ENCODE measurements at regions not wholly inside any gene's neighbourhood (a gene's known extent, or its start where the extent isn't known, plus 50 kb on each side); places are given as distances from the start of the nearest gene placed in this dataset.

DNA sequence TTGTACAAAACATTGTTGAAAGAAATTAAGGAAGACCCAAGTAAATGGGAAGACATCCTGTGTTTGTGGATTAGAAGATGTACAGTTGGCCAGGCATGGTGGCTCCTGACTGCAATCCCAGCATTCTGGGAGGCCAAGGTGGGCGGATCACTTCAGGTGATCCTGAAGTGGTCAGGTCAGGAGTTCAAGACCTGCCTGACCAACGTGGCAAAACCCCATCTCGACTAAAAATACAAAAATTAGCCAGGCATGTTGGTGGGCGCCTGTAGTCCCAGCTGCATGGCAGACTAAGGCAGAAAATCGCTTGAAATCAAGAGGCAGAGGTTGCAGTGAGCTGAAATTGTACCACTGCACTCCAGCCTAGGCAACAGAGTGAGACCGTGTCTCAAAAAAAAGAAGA lies 62.0 kb upstream of the SEPTIN5 start (continued):
- peak; percentile 60; the same call in 1 of the 2 replicates for TF ChIP-seq FOXP4 (CRISPR knock-in tag; IDR thresholded peaks at IDR 0.05; ENCODE audit: borderline replicate concordance)
- 0 out of 4 replicates have a peak, but pooled peaks of 1 of the 2 experiments have one; percentile 33 for TF ChIP-seq MCM7 (IDR thresholded peaks at IDR 0.05)
- TF ChIP-seq RBM17 (IDR thresholded peaks at IDR 0.05; ENCODE audit: borderline replicate concordance, low read depth, low read length), result no peak
- no peak for TF ChIP-seq KAT7 (CRISPR knock-in tag; IDR thresholded peaks at IDR 0.05; ENCODE audit: borderline replicate concordance)
- TF ChIP-seq JUN (IDR thresholded peaks at IDR 0.05; ENCODE audit: borderline replicate concordance, low read depth, low read length), result no peak
- TF ChIP-seq JUN (CRISPR knock-in tag; IDR thresholded peaks at IDR 0.05; ENCODE audit: borderline replicate concordance), result no peak
- peak; percentile 36; the same call in 1 of the 2 replicates for TF ChIP-seq FOXK1 (CRISPR knock-in tag; IDR thresholded peaks at IDR 0.05; ENCODE audit: borderline replicate concordance)
- TF ChIP-seq HLTF (IDR thresholded peaks at IDR 0.05), result no peak
- TF ChIP-seq, protein P1, sequence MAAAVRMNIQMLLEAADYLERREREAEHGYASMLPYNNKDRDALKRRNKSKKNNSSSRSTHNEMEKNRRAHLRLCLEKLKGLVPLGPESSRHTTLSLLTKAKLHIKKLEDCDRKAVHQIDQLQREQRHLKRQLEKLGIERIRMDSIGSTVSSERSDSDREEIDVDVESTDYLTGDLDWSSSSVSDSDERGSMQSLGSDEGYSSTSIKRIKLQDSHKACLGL (CRISPR knock-in tag; IDR thresholded peaks at IDR 0.05; ENCODE audit: borderline replicate concordance, poor library complexity, severe bottlenecking), result no peak
- no peak for TF ChIP-seq TOE1 (IDR thresholded peaks at IDR 0.05; ENCODE audit: borderline replicate concordance)
- peak; percentile 73; the same call in 1 of the 2 replicates for TF ChIP-seq TOE1 (CRISPR knock-in tag; IDR thresholded peaks at IDR 0.05; ENCODE audit: borderline replicate concordance, low read depth)
- TF ChIP-seq, protein P2, sequence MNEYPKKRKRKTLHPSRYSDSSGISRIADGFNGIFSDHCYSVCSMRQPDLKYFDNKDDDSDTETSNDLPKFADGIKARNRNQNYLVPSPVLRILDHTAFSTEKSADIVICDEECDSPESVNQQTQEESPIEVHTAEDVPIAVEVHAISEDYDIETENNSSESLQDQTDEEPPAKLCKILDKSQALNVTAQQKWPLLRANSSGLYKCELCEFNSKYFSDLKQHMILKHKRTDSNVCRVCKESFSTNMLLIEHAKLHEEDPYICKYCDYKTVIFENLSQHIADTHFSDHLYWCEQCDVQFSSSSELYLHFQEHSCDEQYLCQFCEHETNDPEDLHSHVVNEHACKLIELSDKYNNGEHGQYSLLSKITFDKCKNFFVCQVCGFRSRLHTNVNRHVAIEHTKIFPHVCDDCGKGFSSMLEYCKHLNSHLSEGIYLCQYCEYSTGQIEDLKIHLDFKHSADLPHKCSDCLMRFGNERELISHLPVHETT (CRISPR knock-in tag; conservative IDR thresholded peaks at IDR 0.05 in 1 of 2, IDR thresholded peaks at IDR 0.05 in 1 of 2), result 0 out of 4 replicates have a peak, but pooled peaks of 1 of the 2 experiments have one; percentile 72
- no peak for TF ChIP-seq RUNX1 (IDR thresholded peaks at IDR 0.05; ENCODE audit: low read depth)
- TF ChIP-seq PRMT5 (CRISPR knock-in tag; IDR thresholded peaks at IDR 0.05), result 0 out of 2 replicates have a peak, but pooled peaks have one; percentile 54
- TF ChIP-seq XRCC4 (IDR thresholded peaks at IDR 0.05; ENCODE audit: extremely low read depth, insufficient read depth, insufficient read length), result no peak
- TF ChIP-seq NR2F6 (CRISPR knock-in tag; IDR thresholded peaks at IDR 0.05), result no peak
